ENCODE measurements at regions not wholly inside any gene's neighbourhood (a gene's known extent, or its start where the extent isn't known, plus 50 kb on each side); places are given as distances from the start of the nearest gene placed in this dataset.

DNA sequence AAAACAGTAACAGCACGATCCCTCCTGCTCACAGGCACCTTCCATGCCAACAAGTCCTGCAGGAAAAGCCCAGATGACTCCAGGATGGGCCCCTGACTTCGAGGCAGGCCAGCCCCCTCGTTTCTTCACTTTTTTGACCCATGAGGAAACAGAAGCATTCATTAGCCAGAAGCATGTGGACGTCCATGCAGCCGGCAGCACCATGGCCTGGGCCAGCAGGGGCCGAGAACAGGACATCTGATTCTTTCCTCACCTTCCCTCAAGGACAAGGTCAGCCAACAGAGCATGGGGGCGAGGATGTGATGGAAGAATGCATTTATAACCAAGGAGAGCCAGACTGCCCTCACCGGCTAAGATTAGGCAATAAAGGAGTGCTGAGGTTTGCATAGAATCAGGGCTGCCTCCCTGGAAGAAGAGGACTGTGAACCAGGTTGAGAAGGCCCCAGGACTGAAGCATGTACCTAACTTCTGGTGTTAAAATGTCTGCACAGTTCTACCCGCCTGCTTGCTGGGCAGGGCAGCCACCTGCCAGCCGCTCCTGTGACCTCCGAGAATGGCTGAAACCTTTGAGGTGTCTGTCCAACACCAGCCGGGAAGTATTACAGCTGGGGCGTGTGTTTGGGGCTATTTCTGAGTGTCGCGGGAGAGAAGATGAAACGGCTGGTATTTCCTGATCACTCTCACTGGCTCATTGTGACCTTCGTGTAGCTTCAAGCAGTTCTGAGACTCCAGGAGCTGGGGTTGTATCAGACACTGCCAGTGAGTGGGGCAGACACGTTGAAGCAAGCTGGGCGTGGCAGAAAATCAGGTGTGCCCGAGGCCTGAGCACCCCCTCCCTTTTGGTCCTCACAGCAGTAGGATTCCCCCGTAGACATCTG is 94.0 kb upstream of the TNRC6C start (continued):
- no peak for TF ChIP-seq CHD7 (IDR thresholded peaks at IDR 0.05; ENCODE audit: insufficient replicate concordance, low read length)
- TF ChIP-seq GABPA (IDR thresholded peaks at IDR 0.05; ENCODE audit: borderline replicate concordance, insufficient read depth, low read length) = no peak
- TF ChIP-seq POLR2A (IDR thresholded peaks at IDR 0.05; ENCODE audit: control extremely low read depth in 1 of 2, low read depth in 2 of 2, low read length in 2 of 2) = no peak
- no peak for TF ChIP-seq NRF1 (IDR thresholded peaks at IDR 0.05; ENCODE audit: low read depth, low read length)
- no peak for TF ChIP-seq EP300 (IDR thresholded peaks at IDR 0.05; ENCODE audit: borderline replicate concordance in 1 of 2, low read depth in 2 of 2, low read length in 2 of 2)
- no peak for TF ChIP-seq JUND (IDR thresholded peaks at IDR 0.05; ENCODE audit: low read length)
- TF ChIP-seq TAF7 (optimal IDR thresholded peaks at IDR 0.05; ENCODE audit: borderline replicate concordance, low read depth, low read length) = no peak
- TF ChIP-seq JUN (IDR thresholded peaks at IDR 0.05; ENCODE audit: low read depth, low read length) = no peak
- TF ChIP-seq RBBP5 (IDR thresholded peaks at IDR 0.05; ENCODE audit: borderline replicate concordance, low read depth, low read length) = no peak
- no peak for TF ChIP-seq BACH1 (IDR thresholded peaks at IDR 0.05; ENCODE audit: low read length)
